Lower leg skin (tissue), 3 donors: ENCODE measurements at regions not wholly inside any gene's neighbourhood (a gene's known extent, or its start where the extent isn't known, plus 50 kb on each side); places are given as distances from the start of the nearest gene placed in this dataset.

Experiments used
- POLR2A ChIP-seq, 2 donors: fragments of 450-650 bp; IDR thresholded peaks; one replicate each; pipeline ENCODE4 v1.6.1; 2016 to 2017; ENCODE audit warnings: antibody characterized with exemption in 2 of 2, mild to moderate bottlenecking in 1 of 2, moderate library complexity in 1 of 2
- TF ChIP-seq, protein P1 (sequence below), 3 donors: fragments of 450-650 bp; IDR thresholded peaks; one replicate each; pipeline ENCODE4 v1.5.1; 2016; ENCODE audit warnings: antibody characterized with exemption in 3 of 3, mild to moderate bottlenecking in 3 of 3, moderate library complexity in 2 of 3

DNA sequence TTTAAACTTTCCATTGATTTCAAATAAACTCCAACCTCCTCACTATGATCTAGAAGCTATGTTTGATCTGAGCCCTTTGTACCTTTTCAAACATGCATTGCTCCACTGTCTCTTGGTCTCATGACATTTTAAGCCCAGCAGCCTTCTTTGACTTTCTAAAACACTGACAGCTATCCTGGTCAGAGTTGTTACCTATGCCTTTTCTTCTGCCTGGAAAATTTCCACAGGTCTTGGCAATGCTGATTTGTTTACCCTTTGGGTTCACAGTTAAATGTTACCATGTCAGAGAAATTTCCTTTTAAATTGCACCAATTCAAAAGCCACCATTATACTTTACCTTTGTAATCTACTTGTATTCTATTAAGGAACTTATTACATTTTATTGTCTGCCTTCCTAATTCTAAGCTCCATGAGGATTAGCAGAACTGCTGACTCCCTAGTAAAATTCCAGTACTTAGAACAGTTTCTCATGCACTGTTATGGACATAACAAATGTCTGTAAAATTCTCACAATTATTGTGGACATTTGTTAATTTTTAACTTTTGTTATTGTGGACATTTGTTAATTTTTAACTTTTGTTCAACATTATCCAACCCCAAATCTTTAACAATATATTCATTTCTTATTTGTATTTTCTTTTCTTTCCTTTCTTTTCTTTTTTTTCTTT, 1064.4 kb downstream of the NCAM2 start:
- TF ChIP-seq, protein P1, sequence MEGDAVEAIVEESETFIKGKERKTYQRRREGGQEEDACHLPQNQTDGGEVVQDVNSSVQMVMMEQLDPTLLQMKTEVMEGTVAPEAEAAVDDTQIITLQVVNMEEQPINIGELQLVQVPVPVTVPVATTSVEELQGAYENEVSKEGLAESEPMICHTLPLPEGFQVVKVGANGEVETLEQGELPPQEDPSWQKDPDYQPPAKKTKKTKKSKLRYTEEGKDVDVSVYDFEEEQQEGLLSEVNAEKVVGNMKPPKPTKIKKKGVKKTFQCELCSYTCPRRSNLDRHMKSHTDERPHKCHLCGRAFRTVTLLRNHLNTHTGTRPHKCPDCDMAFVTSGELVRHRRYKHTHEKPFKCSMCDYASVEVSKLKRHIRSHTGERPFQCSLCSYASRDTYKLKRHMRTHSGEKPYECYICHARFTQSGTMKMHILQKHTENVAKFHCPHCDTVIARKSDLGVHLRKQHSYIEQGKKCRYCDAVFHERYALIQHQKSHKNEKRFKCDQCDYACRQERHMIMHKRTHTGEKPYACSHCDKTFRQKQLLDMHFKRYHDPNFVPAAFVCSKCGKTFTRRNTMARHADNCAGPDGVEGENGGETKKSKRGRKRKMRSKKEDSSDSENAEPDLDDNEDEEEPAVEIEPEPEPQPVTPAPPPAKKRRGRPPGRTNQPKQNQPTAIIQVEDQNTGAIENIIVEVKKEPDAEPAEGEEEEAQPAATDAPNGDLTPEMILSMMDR (IDR thresholded peaks at IDR 0.05): no peak
- TF ChIP-seq POLR2A (IDR thresholded peaks at IDR 0.05): no peak
